COLO668 (cell line): ENCODE measurements at regions not wholly inside any gene's neighbourhood (a gene's known extent, or its start where the extent isn't known, plus 50 kb on each side); places are given as distances from the start of the nearest gene placed in this dataset.
A peak's percentile ranks its signal among the peaks of the same experiment; 100 is the strongest.

Experiments
- DNase-seq: peaks from one replicate; lab custom pipeline; 2025; ENCODE audit not compliant: unreplicated experiment; lab: John Stamatoyannopoulos, UW

DNA sequence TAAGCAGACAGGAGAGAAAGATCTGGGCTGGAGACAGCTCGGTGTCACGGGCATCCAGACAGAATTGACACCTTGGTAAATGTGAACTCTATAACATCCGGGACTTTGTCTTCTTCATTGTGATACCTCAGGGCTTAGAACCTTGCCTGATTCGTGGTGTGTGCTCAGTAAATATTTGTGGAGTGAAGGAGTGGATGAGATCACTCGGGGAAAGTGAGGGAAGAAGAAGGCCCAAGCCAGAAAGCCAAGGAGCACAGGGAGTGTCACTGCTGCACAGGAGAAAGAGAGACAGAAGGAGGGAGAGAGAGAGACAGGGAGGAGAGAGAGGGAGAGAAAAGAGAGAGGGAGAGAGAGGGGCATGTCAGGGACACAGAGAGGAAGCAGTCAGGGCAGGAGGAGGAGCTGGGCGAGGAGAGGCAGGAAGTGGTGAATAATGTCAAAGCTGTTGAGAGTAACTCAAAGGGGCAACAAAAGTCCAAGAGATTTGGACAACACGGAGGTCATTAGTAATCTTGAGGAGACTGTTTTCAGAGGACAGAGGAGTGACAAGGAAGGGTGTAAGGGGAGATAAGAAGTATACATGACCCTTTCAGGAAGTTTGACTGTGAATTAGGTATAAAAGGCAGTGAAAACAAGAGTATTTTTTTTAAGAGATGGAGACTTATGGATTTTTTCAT, 141.6 kb upstream of the MAX start:
- no peak for DNase-seq

DNA sequence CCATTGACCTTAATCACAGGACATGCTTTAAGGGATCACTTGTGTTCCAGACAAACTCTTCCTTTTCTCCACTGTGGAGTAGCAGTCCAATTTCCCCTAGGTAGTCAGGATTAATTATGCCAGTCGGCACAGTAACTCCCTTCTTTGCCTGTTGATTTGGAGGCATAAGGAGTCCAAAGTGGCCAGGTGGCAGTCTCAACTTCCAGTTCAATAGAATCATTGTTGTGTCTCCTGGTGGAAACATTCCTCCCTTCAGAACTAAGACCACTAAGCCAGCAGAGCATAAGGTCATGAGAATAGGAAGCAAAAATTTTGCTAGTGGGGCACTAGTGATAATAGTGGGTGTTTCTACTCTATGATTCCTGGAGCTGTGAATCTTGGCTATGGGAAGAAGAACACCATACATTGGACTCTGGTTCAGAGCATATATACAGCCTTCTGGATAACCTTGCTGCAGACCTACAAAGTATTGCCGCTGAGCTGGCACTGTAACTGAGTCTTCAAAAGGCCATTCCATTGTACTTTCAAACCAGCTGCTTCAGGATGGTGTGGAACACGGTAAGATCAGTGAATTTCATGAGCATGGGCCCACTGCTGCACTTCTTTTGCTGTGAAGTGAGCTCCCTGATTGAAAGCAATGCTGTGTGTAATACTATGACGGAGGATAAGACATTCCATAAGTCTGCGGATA, 147.3 kb upstream of the MAX start:
- no peak for DNase-seq

DNA sequence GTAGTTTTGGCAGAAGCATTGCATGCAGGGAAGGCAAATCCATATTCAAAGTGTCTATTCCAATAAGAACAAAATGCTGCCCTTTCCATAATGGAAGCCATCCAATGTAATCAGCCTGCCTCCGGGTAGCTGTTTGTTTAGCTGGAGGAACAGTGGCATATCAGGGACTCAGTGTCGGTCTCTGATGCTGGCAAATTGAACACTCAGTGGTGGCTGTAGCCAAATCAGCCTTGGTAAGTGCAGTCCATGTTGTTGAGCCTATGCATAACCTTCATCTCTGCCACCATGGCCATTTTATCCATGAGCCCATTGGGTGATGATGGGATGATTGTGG, 147.8 kb upstream of the MAX start:
- no peak for DNase-seq

DNA sequence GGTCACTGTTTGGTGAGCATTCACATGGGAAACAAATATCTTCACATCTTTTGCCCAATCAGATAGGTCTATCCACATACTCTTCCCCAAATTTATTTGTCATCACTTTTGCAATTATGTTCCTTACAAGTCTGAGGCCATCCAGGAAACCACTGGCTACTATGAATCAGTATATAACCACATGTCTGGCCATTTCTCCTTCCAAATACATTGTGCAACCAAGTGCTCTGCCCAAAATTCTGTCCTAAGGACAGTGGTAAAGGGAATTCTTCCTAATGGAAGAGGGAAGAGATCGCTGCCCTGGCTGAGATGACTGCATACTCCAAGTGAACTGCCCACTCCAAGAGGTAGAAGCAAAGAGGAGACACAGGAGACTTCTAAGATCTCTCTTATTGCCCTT, 148.9 kb upstream of the MAX start:
- DNase-seq = no peak

DNA sequence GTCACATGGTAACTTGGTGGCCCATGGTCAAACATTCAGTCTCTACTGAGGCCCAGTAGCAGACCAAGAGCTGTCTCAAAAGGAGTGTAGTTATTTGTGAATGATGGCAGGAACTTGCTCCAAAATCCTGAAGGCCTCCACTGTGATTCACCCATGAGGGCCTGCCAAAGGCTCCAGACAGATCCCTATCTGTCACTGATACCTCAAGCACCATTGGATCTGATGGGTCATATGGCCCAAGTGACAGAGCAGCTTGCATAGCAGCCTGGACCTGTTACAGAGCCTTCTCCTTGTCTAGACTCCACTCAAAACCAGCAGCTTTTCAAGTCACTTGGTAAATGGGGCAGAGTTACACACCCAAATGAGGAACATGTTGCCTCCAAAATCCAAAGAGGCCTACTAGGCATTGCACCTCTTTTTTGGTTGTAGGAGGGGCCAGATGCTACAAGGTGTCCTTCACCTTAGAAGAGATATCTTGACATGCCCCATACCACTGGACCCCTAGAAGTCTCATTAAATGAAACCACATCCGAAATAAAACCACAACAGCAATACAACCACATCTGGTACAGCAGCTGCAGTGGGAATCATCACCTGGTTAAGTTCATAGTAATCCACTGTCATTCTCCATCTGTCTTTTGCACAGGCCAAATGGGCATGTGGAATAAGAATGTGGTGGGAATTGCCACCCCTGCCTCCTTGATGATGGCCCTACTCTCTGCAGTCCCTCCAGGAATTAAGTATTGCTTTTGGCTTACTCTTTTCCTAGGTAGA, 150.4 kb upstream of the MAX start:
- DNase-seq = no peak

DNA sequence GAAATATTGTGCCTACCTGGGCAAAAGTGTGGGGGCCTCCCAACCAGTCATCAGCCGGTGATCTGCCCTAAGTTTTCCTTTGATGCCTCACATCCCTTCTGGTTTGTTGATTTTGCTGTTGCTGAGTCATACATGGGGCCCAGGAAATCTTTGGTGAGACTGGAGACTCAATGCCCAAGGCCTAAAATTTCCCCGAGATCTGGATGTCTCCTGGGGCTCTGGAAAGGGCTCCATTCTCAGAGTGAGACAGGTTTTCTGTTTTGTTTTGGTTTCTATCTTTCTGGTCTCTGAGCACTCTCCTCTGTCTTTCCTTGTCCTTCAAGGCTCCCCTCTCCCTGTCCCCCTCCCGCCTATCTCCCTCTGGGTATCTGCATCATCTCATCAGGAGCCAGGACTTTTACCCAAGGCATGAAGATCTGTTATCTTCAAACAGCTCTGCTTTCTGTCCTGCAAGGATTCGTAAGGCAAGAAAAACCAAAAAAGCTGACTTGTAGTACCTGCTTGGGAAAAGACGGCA, 152.8 kb upstream of the MAX start:
- no peak for DNase-seq

DNA sequence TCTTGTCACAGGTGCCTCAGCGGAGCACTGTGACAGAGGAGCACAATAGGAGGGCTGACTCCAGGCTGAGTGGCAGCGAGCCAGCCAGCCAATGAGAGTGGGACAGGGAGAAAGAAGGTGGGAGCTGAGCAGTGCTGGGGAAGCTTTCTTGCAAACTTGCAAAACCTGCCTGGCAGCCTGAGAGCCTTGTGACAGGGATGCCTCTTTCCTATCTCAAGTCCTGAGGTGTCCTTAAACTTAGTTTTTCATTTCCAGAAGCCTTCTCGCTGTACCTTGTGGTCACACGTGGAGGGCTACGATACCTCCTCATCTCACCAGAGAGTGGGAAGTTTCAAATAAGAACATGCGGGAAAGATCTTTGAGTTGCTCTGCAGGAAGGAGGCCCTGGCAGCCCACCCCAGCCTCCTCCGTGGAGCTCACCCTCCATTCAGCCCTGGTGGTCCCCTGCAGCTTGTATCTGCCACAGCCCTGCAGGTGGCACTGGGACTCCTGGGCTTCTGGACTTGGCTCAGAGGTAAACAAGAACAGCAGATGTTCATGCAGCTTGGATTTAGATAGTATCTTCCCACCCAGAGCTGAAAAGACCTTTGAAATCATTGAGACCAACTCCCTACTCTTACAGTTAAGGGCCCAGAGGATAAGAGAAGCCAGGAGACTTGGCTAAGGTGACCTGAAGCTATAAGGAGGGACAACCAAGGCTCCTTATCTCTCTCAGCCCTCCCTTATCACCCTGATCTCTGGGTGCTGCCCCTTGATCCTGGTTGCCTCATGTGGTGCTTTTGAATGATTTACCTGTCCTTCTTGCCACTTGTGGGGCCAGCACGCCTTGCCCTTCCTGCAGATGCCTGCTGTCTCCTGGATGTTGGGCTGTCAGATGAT, 153.5 kb upstream of the MAX start:
- DNase-seq = peak; percentile 50

DNA sequence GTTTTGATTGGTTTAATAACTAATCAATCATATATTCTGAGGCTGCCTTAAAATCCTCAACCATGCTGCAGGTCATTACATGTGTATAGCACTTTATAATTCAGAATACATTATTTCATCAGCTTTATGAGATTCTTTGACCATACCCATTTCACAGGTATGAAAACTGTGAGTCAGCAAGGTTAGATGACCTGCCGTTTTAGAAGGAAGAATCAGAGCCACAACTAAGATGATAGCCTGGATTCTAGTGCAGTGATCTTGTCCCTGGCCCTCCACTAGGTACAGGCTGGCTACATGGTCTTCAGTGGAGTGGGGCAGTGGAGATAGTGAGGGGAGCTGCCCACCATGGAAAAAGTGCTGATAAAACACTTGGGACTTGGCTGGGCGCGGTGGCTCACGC, 154.4 kb upstream of the MAX start:
- DNase-seq = no peak

DNA sequence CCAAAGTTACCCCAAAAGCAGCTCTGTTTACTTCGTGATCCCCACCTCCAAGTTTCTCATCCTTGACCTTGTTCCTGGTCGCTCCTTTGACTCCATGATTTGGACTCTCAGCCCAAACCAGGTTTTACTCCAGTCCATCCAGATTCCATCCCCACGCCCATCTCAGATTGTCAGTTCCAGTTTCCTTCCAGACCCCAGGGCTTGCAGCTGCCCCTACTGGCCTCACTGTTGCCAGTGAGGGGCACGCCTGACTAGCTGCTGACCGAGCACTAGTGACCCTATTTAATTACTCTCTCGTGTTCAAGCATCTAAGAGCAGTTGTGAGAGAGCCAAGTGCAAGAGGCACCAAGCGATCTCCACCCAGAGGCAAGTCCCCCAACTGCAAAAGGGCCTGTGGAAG, 155.1 kb upstream of the FUT8 start:
- no peak for DNase-seq

DNA sequence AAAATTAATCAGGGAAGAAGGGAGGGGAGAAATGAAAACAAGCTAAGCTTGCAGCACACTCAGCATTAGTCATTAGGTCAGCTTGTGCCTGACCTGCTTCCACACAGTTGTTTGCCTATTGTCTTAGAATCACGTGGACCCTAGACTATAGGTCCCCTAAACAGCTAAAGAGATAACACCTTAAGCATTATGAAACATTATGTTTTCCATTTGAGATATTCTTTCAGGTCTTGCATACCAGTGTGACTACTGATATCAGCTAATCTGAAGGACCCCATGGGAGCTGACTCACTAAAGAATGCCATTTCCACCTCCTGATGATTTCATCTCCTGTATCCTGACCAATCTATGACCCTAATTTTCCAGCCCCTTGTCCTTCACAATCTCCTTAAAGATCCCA, 154.1 kb upstream of the FUT8 start:
- DNase-seq = no peak

DNA sequence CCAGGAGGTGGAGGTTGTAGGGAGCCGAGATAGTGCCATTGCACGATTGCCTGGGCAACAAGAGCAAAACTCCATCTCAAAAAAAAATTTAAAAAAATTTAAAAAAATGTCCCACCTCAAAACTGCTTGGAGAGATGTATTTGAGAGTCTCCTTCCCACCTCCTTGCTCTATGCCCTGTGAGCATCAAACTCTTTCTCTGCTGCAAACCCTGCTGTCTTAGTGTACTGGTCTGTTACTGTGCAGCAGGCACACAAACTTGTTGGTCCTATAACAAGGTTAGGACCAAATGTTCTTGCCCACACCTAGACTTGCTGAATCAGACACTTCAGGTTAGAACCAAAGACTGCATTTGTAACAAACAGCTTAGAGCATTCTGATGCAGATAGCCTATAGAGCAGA, 153.5 kb upstream of the FUT8 start:
- no peak for DNase-seq

DNA sequence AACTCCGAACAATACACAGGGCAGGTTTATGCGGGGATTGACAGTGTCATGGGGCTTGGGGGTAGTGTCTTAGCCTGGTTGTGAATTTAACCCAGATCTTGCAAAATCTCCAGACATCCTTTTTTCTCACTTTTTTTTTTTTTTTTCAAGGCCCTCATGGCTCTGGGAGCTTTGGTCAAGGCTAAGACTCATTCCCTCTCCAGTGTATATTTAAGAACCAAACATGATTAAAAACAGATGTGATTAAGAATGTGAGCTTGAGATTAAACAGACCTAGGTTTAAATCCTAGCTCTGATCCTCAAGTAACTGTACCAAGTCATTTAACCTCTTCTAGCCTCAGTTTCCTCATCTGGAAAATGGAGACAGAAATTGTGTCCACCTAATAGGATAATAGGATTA, 151.7 kb upstream of the FUT8 start:
- DNase-seq = no peak

DNA sequence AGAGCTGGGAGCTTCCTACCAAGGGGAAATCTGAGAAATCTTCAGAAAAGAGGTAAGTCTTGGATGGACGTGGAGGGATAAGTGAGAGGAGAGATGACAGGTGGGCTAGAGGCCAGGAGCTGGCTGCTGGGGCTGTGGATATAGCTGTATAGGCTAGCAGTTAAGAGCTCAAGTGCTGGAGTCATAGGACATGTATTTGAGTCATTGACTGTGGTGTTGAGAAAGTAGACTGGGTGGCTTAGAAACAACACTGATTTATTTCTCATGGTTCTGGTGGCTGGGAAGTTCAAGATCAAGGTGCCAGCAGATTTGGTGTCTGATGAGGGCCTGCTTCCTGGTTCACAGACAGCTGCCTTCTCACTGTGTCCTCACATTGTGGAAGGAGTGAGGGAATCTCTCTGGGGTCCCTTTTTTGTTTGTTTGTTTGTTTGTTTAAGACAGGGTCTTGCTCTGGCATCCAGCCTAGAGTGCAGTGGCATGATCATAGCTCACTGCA, 151.1 kb upstream of the FUT8 start:
- no peak for DNase-seq

DNA sequence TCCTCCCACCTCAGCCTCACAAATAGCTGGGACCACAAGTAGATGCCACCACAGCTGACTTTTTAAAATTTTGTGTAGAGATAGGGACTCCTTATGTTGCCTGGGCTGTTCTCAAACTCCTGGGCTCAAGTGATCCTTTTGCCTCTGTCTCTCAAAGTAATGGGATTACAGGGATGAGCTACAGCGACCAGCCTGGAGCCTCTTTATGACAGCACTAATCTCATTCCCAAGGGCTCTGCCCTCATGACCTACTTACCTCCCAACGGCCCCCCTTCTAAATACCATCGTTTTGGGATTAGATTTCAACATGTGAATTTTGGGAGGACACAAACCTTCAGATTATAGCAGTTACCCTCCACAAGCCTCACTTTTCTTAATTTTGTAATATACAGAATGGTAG, 150.6 kb upstream of the FUT8 start:
- DNase-seq = no peak

DNA sequence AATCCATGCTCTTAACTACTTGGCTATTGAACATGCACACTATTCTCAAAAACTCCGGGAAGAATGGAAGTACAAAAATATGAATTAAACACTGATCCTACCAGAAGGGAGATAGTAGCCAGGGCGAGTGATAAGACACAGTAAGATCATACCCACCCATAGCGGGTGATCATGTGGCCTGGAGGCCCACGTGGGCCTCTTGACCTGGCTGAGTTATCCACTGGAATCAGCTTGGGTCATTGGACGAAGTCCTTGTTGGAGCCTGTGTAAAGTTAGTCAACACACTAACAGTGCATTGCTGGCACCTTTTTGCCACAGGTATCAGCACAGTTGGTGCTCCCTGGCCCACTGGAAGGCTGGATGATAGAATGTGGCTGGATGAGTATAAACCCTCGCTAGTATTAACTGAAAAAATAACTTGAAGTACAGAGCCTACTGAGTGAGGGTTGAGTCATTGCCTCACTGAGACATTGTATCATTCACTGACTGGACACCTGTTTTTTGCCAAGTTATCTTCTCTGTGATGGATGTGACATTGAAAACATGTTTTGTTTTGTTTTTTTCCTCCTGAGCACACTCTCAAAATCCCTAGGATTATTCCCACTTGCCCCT, 149.2 kb upstream of the FUT8 start:
- no peak for DNase-seq

DNA sequence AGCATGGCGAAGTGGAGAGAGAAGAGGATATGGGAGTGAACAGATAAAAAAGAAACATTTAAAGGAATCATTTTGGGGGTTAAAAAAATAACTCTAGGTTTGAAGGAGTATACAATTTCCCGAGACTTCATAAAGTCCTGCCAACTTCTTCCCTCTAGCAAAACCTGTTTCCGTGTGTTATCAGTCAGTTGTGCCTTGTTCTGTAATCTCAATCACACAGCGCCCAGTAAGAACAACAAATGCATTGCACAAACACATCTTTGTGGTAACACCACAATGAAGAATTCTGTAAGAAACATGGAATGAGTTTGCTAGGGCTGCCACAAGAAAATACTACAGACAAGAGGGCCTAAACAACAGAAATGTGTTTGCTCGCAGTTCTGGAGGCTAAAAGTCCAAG, 144.7 kb upstream of the FUT8 start:
- DNase-seq = no peak

DNA sequence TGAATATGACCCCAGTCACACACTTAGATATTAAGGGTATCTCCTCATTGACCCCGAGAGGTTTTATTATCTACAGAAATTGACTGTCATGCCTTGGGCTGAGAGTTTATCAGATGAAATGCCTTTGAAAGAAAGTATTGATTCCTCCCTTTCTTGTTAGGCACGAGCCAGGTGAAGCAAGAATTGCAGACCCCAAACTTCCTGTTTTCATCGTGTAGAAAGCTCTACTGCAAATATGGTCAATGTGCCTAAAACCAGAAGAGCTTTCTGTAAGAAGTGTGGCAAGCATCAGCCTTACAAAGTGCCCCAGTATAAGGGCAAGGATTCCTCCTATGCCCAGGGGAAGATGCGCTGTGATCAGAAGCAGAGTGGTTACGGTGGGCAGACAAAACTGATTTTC, 143.9 kb upstream of the FUT8 start:
- DNase-seq = no peak

DNA sequence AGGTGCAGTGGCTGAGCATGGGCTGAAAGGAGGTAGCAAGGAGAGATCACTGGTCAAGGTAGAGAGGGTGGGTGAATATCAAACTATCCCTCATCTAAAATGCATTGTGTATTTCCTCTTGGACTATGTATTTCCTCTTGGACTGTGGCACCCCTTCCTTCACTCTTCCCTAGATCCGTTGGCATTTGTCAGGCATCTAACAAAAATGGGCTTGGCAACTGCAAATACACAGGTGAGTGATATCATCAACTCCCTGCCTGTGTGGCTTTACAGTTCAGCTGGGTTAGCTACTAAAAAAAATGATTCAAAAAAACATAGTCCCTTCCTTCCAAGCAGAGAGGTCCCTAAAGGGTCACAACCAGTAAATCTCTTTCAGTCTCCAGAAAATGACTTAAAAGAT, 142.8 kb upstream of the FUT8 start:
- no peak for DNase-seq

DNA sequence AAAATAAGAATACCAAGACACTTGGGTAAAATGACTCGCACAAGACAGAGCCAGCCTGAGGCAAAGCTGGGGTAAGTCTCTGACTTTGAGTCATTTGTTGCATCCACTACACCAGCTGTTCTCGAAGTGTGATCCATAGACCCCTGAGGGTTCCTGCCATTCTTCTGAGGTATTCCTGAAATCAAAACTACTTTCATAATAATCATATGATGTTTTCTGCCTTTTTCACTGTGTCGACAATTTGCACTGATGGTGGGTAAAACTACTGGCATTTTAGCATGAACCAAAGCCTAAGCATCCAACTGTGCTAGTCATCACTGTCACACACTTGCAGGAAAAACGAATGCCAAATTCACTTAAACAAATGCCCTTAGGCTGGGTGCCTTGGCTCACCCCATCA, 135.5 kb upstream of the FUT8 start:
- no peak for DNase-seq

DNA sequence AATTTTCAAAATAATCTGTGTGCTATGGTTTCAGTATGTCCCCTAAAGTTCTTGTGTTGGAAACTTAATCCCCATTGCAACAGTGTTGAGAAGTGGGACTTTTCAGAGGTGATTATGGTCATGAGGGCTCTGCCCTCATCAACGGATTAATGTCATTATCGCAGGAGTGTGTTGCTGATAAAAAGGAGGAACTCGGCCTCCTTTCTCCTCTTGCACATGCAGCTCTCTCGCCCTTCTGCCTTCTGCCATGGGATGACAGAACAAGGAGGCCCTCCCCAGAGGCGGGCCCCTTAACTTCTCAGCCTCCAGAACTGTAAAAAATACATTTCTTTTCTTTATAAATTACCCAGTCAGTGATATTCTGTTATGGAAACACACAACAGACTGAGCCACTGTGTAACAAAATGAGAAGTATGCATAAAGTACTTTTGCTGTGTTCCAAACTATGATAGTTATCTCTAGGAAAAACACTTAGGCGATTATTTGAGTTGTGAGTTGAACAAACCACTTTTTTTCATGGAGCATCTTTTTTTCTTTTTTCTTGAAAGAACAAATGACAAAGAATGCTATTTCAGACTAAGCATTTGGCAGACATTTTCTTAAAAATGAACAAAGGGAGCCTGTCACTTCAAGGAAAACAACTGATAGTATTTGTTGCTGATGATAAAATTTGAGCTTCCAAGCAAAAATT, 134.8 kb upstream of the FUT8 start:
- no peak for DNase-seq
